HG03045 (cell line): ENCODE measurements at regions not wholly inside any gene's neighbourhood (a gene's known extent, or its start where the extent isn't known, plus 50 kb on each side); places are given as distances from the start of the nearest gene placed in this dataset.

ENCODE experiments used
- ATAC-seq: cut with Tn5 transposase; IDR thresholded peaks from one replicate; pipeline ENCODE4 v1.9.1; 2021; ENCODE audit warnings: mild to moderate bottlenecking, moderate library complexity; ENCODE audit not compliant: unreplicated experiment

DNA sequence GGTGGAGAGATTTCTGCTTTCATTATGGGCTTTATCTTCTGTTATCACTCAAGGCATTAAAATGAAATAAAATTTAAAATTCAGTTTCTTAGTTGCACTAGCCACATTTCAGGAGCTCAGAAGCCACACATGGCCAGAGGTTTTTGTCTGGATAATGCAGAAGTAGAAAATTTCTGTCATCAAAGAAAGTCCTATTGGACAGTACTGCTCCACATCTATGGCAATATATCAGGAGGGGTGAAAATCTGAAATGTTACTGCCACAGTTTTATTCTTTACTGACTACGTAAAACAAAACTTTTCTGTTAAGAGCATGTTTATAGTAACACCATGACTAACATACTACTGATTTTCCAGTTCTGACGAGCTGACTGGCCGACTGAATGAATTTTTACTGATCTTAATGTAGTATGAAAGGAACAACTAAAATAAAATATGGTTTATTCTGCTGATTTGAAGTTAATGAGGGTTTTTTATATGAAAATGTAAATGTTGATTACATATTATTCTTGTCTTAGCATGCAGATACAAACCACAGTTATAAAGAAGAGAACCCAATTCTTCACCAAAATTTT lies 264.0 kb upstream of the HAND2 start:
- no peak for ATAC-seq

DNA sequence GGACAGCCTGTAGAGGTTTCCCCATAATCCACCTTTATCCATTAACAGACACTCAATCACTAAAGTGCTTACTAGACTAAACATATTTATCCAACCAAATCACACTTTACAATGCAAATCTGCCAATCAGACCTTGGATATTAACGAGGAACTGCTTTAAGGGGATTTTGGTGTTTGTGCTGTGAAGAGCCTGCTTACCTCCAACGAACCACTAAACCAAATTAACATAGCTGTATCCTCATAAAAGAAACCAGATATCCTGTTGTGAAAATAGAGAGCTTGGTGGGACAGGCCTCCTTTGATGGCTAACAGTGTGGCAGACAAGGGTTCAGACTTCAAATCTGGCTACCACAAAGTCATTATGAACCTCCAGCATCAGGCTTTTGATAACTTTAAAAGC lies 252.6 kb upstream of the HAND2 start:
- ATAC-seq, result no peak

DNA sequence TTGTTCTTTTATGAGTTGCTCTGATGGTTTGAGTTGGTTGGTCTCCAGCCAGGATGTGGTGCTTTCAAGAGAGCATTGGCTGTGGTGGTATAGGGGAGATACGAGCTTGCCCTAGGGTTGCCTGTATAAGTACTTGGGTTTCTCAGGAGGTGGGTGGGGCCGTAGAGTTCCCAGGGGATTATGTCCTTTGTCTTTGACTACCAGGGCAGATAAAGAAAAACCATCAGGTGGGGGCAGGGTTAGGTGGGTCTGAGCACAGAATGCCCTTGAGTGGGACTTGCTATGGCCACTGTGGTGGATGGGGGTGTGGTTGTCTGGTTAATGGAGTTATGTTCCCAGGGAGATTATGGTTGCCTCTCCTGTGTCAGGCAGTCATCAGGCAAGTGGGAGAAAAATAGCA lies 247.9 kb upstream of the HAND2 start:
- ATAC-seq, result no peak

DNA sequence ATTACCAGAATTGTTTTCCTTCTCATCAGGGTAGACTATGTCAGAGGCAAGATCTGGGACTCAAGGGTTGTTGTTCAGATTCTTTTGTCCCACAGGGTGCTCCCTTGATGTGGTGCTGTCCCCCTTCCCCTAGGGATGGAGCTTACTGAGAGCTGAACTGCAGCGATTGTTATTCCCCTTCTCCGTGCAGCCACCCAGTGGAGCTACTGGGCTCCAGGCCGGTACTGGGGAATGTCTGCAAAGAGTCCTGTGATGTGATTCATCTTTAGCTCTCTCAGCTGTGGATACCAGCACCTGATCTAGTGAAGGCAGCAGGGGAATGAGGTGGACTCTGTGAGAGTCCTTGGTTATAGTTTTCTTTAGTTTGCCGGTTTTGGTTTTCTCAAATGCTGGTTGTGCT lies 247.4 kb upstream of the HAND2 start:
- no peak for ATAC-seq

DNA sequence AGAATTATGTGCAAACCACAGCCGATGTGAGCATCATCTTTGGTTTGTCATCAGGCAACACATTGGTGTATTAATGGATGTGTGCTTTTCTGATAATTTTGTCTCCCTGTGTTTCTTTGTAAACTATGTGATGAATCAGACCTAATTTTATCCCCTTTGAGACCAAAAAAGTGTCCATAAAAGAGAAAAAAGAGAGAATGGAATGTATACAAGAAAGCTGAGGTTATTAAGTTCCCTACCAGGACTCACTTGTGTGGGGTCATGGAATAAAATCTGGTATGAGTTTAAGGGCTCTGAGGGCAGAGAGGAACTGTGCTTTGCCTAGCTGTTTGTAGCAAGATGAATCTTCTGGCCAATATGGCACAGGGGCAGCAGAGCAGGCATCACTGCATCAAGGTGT lies 239.5 kb upstream of the HAND2 start:
- ATAC-seq, result no peak

DNA sequence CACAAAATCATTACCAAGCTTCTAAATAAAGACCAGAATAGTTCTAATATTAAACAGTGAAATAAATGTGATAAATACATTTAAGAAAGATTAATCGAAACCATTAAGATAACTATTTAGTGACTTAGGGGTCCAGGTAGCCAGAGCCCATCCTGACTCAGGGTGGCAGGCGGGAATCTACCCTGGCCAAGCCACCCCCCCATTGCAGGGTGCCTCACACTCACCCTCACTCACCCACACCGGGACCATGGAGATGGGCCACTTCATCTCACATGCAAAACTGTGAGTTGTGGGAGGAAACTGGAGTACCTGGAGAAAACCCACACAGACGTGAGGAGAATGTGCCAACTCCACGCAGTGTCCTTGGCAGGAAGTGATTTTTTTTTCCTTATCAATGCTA lies 237.6 kb upstream of the HAND2 start:
- no peak for ATAC-seq

DNA sequence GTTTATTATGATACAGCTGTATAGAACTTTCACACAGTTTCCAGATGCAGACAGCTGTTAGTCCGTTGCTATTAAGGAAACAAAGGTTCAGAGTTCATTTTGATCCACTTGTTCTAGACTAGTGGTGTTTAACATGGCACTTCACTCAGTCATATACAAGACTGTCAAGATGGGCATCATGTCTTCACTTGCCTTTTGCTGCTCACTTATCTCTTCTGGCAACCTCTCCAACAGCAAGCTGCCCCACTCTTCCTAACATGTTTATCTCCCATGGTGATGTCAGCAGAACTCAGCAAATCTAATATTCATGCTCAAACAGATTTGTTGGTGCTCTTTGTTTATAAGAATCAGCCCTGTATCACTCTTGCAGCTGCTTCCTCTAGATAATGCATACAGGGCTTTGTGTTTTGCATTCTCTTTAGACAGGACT lies 236.2 kb upstream of the HAND2 start:
- ATAC-seq, result no peak

DNA sequence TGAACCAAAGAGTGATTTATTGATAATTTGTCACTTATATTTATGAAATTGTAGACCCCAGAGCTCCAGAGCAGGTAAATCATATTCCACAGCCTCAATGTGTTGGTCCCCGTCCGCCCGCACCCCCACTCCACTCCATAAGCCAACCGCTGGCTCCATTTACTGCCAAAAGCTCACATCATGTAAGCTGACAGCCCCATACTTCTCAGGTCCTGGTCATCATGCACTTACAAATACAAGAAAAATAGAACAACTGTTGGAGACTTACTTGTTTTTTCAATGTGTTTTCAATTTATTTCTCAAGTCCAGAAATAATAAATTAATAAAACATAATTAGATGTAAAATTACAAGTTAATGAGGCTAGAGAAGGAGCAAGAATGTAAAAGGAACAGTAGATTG lies 235.7 kb upstream of the HAND2 start:
- no peak for ATAC-seq

DNA sequence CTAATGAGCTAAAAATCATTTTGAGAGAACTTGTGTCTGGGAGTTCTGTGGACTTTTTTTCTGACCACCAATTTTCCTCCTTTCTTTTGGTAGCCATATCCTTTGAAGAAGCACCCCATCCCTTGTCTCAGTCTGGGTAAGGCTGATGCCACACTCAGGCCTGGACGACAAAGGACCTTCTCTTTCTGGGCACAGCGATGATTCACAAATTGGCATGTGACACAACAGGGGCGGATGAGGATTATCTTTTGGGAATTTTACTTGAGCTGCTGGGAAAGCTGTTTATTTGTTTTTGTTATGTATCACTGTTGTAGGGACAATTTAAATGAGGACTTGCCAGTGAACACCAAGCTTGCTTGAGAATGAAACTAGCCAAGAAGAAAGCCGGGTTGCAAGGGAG lies 233.4 kb upstream of the HAND2 start:
- ATAC-seq, result no peak

DNA sequence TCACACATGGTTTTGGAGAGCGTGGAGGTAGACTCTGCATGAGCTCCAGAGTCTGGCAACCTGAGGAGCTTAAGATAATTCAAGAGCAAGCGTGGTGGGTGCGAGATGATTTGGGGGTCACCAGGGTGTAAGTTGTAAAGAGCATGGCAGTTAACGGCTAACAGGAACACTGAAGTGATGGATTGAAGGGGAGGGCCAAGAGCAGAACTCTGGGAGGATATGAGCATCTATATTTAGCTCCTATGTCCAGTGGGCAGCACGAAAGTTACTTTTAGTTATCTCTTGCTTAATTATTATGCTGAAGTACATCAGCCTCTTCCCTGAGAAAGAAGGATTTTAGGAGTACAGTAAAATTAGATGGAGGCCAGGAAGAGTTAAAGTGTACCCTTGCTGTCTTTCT lies 231.9 kb upstream of the HAND2 start:
- no peak for ATAC-seq

DNA sequence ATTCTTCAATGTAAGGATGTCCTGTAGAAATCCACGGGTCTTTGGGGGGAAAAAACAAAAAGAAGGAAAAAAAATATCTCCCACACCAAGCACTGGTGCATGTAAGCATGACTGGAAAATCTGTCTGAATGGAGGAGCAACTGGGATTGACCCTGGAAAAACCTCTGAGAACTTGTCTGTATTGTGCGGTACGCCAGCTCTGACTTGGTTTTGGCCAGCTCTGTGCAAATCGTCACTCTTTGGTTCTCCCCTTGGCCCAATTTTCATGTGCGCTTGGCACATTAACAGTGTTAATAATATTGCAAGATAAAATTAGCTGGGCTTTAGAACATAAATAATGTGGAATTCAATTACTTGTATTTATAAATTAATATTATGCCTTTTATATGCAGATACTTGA lies 231.2 kb upstream of the HAND2 start:
- ATAC-seq, result no peak

DNA sequence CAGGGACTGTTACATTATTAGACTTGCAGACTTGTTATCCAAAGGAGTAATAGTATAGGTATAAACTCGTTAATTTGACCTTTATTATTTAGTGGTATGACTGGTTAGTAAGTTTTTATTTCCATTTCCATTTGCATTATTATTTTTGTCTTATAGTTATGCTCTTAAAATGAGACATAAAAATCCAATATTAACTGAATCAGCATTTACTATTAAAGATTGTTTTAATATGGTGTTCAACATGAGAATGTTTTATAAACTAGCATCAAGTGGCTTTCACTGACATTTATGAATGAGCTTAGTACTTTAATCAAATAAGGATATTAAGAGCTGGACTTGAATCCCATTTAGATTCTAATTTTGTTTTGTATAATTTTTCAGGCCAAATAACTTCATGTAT lies 228.1 kb upstream of the HAND2 start:
- no peak for ATAC-seq

DNA sequence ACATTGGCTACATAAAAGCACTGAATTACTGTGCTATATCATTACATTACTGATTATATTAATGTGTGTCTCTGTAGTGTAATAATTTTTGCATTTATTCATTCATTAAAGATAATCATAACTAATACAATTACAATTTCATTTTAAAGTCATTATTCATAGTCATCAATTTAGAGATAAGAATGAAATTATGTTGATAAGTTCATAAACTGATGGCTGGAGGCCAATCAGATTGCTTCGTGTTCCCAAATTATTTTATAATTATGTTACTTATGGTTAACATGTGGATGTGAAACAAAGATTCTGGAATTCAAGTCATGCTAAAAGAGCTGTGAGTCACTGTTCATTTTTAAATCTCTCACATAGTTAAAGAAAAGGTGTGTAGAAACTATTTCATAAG lies 223.4 kb upstream of the HAND2 start:
- no peak for ATAC-seq

DNA sequence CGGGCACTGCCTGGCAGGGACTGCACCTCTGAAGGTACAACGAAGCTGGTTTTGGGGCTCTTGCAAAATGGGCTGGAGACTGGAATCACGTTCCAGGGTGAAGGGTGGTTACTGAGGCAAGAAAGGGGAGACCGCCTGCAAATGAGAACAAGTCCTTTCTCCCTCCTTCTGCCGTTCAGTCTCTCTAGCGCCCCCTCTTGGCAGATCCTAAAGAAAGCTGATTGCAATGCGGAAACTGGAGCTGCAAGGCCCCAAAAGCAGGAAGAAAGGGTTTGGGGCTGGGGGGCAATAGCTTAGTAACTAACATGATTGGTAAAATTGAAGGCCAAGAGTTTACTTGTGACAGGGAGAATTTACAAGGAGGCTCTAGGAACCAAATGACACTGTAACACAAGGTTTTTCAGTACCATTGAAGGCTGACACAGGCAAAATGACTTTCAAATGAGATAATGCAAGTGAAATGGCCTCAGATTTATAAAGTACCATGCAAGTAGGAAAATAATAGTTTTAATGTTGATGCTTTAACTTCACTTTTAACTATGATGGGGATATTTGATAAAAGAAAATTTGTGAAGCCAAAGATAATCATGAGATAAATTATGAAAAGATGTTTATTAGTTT lies 222.7 kb upstream of the HAND2 start:
- no peak for ATAC-seq

DNA sequence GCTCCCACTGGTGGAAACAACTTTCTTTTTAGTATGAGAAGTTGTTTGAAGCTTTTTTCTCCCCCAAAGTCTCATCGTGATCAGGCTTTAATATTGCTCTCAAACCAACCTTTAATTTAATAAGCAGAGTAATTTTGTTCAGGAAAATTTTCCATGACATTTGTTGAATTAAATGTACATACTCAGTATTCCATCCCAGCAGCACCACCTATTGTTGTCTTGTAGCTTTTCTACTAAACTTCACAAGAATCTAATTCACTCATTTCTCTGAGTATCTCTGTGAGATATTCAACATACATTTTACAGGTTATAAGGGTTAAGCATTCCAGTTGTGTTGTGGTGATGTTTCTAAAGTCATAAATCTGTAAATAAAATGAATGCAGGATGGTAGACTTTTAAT lies 218.3 kb upstream of the HAND2 start:
- no peak for ATAC-seq

DNA sequence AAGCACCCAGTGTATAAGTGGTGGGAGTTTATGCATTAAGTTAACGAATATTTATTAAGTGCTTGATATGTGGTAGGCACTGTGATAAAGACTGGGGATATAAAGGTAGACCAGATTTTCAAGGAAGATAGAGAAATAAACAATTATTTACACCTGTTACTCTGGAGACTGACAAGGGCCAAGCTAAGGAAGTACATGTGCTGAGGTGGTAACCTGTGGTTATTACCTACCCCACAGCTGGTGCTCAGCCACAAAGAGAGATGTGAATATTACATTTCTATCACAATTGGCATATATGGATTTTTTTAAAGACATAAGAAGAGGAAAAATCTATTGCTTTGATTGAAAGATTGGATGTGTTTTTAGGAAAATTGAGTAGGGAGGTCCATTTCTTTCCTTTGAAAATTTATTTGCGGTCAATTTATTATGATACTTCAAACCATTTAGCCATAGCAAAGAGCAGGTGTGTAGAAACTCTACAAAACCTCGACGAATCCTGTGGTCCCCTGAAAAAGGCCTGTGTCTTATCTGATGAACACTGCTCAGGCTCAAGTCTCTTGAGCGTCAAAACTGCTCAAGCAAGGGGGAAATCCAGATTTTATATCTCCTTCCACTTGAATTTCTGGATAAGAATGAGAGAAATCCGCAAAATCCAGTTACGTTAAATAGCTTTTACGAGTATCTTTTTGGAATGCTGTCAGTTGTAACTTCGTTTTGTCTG lies 217.7 kb upstream of the HAND2 start:
- ATAC-seq, result no peak

DNA sequence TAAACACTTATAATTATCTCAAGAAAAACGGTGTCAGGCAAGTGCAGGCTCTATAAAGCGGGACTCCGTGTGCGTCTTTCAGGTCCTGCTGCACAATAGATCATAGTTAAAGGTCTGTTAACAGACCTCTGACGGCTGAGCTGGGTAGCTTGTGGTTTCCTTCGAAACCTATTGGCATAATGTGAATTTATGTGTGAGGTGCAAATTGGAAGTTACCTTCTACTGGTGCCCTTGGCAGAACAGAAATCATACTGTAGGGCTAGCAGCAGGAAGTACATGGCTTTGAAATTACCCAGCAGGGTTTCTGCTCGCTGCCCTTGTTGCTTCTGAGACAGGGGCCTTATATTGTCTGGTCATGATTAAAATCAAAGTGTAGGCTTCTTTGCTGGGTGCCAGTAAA lies 216.4 kb upstream of the HAND2 start:
- no peak for ATAC-seq

DNA sequence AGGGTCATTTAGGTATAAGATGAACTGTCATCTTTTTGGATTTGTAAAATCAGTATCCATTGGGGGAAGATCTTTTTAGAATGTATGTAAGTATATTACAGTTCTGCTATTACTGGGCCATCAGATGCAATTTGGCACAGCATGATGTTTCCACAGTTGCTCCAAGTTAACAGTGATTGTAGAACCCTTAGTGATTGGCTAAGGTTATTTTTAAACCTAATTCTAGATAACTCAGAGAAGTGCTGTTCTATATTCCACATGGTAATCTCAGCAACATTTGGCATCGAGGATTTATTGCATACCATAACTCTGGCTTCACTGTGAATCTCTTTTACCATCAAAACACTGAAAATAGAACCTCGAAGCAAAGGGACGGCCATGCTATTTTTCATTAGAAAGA lies 215.7 kb upstream of the HAND2 start:
- ATAC-seq, result no peak

DNA sequence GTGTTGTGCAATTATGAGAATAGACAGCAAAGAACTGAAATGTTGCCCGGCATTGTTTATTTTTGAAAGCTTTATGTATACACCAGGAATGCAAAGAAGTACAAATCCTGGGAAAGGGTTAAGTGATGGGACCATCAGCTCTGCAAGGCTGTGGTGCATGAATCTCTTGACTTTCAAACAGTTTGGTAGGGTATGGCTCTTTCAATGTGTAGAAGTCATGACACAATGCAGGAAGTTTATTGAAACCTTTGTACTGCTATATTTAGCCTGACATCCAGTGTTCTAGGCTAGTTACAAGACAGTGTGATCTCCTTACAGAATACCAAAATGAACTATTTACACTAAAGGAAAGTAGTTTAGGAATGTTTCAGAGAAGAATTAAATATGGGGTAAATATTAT lies 206.8 kb upstream of the HAND2 start:
- no peak for ATAC-seq

DNA sequence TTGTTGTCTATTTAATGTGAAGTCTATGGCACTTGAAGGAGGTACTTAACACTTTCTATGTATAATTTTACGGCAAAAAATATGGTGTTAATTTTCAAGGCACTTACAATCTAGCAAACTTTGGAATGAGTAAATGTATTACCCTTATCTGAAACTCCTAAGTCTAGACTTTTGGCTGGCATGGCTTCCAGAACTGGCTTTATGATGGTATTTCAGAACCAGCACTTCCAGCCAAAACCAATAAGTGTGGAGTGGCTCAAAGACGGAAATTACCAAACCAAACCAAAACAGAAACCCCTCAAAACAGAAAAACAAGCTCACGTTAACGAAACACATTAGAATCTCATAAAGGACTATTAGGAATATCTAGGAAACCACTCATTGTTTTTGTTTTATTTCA lies 205.6 kb upstream of the HAND2 start:
- no peak for ATAC-seq

DNA sequence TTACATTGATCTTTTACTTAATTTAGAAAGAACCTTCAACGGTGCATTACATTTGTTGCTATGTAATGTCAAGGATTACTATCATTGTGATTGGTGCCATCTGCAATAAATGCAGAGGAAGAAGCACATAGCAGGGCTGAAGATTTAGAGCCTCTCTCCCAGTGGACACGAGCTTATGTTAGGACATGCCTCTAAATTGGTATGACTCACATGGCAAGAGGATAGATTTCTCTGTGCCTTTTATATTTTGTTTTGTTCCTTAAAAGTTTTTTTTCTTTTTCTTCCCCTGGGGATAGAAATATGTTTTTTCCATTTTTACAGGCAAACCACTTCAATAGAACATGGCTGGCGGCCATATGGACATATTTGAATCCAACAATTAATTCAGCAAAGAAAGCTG lies 205.0 kb upstream of the HAND2 start:
- ATAC-seq, result no peak

DNA sequence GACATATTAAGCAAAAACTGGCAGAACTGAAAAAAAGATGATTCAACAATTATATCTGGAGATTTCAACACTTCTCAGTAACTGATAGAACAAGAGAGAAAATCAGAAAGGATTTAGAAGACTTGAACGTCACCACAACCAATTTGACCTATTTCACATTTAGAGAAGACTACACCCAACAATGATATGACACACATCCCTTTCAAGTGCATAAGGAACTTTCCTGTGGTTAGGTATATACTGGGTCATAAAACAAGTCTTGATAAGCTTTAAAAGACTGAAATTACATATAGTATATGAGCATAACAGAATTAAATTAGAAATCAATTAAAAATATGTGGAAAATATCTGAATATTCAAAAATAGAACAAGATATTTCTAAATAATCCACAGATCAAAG lies 201.2 kb upstream of the HAND2 start:
- no peak for ATAC-seq

DNA sequence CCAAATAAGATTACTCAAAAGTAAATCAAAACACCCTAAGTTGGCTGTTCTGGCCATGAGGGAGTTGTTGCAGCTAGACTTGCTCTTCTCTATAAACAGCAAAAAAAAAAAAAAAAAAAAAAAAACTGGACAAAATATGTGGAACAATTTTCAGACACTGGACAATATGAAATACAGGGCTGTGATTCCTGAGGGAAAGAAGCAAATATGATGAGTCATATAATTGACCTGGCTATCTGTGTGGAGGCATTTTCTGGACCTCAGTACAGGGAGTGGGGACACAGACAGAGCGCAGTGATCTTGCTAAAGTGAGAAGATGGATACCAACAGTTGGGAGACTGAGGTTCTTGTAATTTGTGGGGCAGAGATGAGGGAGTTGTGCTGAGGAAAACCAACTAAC lies 192.0 kb upstream of the HAND2 start:
- ATAC-seq, result no peak
